ENCODE measurements at regions not wholly inside any gene's neighbourhood (a gene's known extent, or its start where the extent isn't known, plus 50 kb on each side); places are given as distances from the start of the nearest gene placed in this dataset.

GRCh38 chr6:33947916-33948594 lies 144.3 kb upstream of the MLN start (continued):
- no peak for TF ChIP-seq REST (IDR thresholded peaks at IDR 0.05; ENCODE audit: low read depth, low read length)

- no peak for ATAC-seq
- H3K9me3 ChIP-seq (replicated peaks; ENCODE audit: control insufficient read depth, insufficient read depth, low read length): no peaks in the 10 kb centered on the region
- POLR2A ChIA-PET: no interaction called here
- H3K9ac ChIP-seq (ENCODE audit: control insufficient read depth, insufficient read depth, low read length): no peak overlapping the region
- H3K27ac ChIP-seq (ENCODE audit: control insufficient read depth, insufficient read depth): no peak overlapping the region
- no peak overlapping the region for H2AFZ ChIP-seq (ENCODE audit: control insufficient read depth, low read depth, low read length)
- intact Hi-C loops (cut with micrococcal nuclease; ENCODE audit: unreplicated experiment) (no loop called here), in situ Hi-C loops (cut with MboI) (no loop called here)
- H3K36me3 ChIP-seq (ENCODE audit: control insufficient read depth in 2 of 2, insufficient read depth in 2 of 2, low read length in 1 of 2): no peaks in the 10 kb centered on the region
- H4K20me1 ChIP-seq (ENCODE audit: control insufficient read depth, insufficient read depth): no peaks in the 10 kb centered on the region
- SMC1A ChIA-PET (ENCODE audit: uncharacterized antibody, unreplicated experiment): no interaction called here
- CTCF ChIA-PET: interaction anchor here (1.0 kb wide), 1 partner anchor 179 kb away, joined by 3 read pairs; no protein-coding TSS in a partner anchor
- H3K4me1 ChIP-seq (ENCODE audit: control insufficient read depth, insufficient read depth, low read length): no peaks in the 10 kb centered on the region
- peaks cover 0 to 7% of the 10 kb centered on the region in 2 experiments; a peak in 2 of 4 replicates for H3K27me3 ChIP-seq (replicated peaks in 1 of 2; ENCODE audit: control insufficient read depth in 2 of 2, insufficient read depth in 2 of 2, low read length in 1 of 2)
- no TSS peak for BruUV-seq (replicated peaks)
- no peak overlapping the region for H3K4me2 ChIP-seq (ENCODE audit: control insufficient read depth, insufficient read depth)
- H3K79me2 ChIP-seq (ENCODE audit: control insufficient read depth, insufficient read depth, low read length): no peaks in the 10 kb centered on the region
- no peak for TF ChIP-seq MTA2 (IDR thresholded peaks at IDR 0.05; ENCODE audit: low read depth)
- no peak for TF ChIP-seq PKNOX1 (IDR thresholded peaks at IDR 0.05)
- TF ChIP-seq NBN (IDR thresholded peaks at IDR 0.05): no peak
- FAIRE-seq: no peak
- DNase-seq (ENCODE audit: low read depth, low spot score): no peak
- no peak overlapping the region for H3K4me3 ChIP-seq
- RAD21 ChIA-PET (ENCODE audit: unreplicated experiment): no interaction called here
- 6% methylated on average over 4 of the region's 4 CpGs for WGBS (ENCODE audit: insufficient coverage, insufficient replicate concordance, low lambda C conversion rate, missing lambda C conversion rate)
These were observed 143.2 kb upstream of the MLN start for GRCh38 chr6:33947047-33947446.
